Keratinocyte (primary cell): ENCODE measurements at regions not wholly inside any gene's neighbourhood (a gene's known extent, or its start where the extent isn't known, plus 50 kb on each side); places are given as distances from the start of the nearest gene placed in this dataset.
A peak's percentile ranks its signal among the peaks of the same experiment; 100 is the strongest.

Source experiments
- DNase-seq: peaks from one replicate; pipeline ENCODE4 v3.0.0-alpha.2; 2011; ENCODE audit warnings: low read depth, missing footprints, low spot score
- FAIRE-seq: peaks from 2 replicates; lab custom pipeline; 2011; peaks lifted over from hg19 to GRCh38; lab: Jason Lieb, UNC
- H2AFZ ChIP-seq: 2 replicates; pipeline ENCODE4 v1.6.0; 2012; ENCODE audit warnings: low read length, control low read depth, inconsistent platforms; ENCODE audit not compliant: control insufficient read depth
- H3K27ac ChIP-seq: 2 replicates; pipeline ENCODE4 v1.5.1; 2011; ENCODE audit warnings: low read length; ENCODE audit not compliant: control insufficient read depth, insufficient read depth
- H3K27me3 ChIP-seq: 3 replicates; pipeline ENCODE4 v1.6.0; 2011; ENCODE audit warnings: low read length; ENCODE audit not compliant: control insufficient read depth, insufficient read depth; ENCODE audit errors: extremely low read depth
- H3K36me3 ChIP-seq, 2 experiments: 2 replicates in 1 of 2; 3 replicates in 1 of 2; pipeline ENCODE4 v1.5.1; 2011; ENCODE audit warnings: low read length in 2 of 2, mild to moderate bottlenecking in 1 of 2; ENCODE audit not compliant: control insufficient read depth in 2 of 2, insufficient read depth in 2 of 2; ENCODE audit errors: extremely low read depth in 1 of 2
- H3K4me1 ChIP-seq: 3 replicates; pipeline ENCODE4 v1.5.1; 2011; ENCODE audit warnings: low read length; ENCODE audit not compliant: control insufficient read depth, insufficient read depth; ENCODE audit errors: extremely low read depth
- H3K4me2 ChIP-seq: 3 replicates; pipeline ENCODE4 v1.6.0; 2011; ENCODE audit warnings: low read depth, low read length; ENCODE audit not compliant: control insufficient read depth, insufficient read depth; ENCODE audit errors: extremely low read depth
- H3K4me3 ChIP-seq, 3 experiments: fragments of 200-600 bp in 1 of 3; sonication (generic) in 1 of 3; 2 replicates in 2 of 3; 3 replicates in 1 of 3; pipeline ENCODE4 v1.5.1; 2011 to 2016; ENCODE audit warnings: low read length in 3 of 3, mild to moderate bottlenecking in 3 of 3, control low read depth in 2 of 3, inconsistent platforms in 1 of 3, low read depth in 1 of 3, mixed read lengths in 1 of 3, mixed run types in 1 of 3, moderate library complexity in 1 of 3; ENCODE audit not compliant: control insufficient read depth in 2 of 3, insufficient read depth in 2 of 3; ENCODE audit errors: extremely low read depth in 1 of 3
- H3K79me2 ChIP-seq: 2 replicates; pipeline ENCODE4 v1.6.0; 2012; ENCODE audit warnings: low read length; ENCODE audit not compliant: control insufficient read depth, insufficient read depth
- H3K9ac ChIP-seq: 3 replicates; pipeline ENCODE4 v1.6.0; 2011; ENCODE audit warnings: low read length; ENCODE audit not compliant: control insufficient read depth, insufficient read depth; ENCODE audit errors: extremely low read depth
- H3K9me1 ChIP-seq: 3 replicates; pipeline ENCODE4 v1.6.0; 2011; ENCODE audit warnings: low read length; ENCODE audit not compliant: control insufficient read depth, insufficient read depth; ENCODE audit errors: extremely low read depth
- H3K9me3 ChIP-seq: 2 replicates; pipeline ENCODE4 v1.5.1; 2012; ENCODE audit warnings: low read depth, low read length; ENCODE audit not compliant: control insufficient read depth
- H4K20me1 ChIP-seq: 3 replicates; pipeline ENCODE4 v1.6.0; 2011; ENCODE audit warnings: low read length; ENCODE audit not compliant: control insufficient read depth, insufficient read depth; ENCODE audit errors: extremely low read depth
- CTCF ChIP-seq, 3 experiments: IDR thresholded peaks in 1 of 3; conservative IDR thresholded peaks in 1 of 3; optimal IDR thresholded peaks in 1 of 3; 2 replicates in 2 of 3; 3 replicates in 1 of 3; pipeline versions ENCODE3 to v1.5.1; 2011; ENCODE audit warnings: low read length in 3 of 3, mild to moderate bottlenecking in 3 of 3, moderate library complexity in 2 of 3, control low read depth in 1 of 3, inconsistent platforms in 1 of 3; ENCODE audit not compliant: insufficient read depth in 2 of 3; ENCODE audit errors: extremely low read depth in 1 of 3
- EZH2 ChIP-seq: IDR thresholded peaks from one replicate; pipeline ENCODE4 v1.6.1; 2012; ENCODE audit warnings: inconsistent platforms, mild to moderate bottlenecking, low read length, moderate library complexity
- dilution Hi-C: fragments of 300-500 bp; cut with MboI; formaldehyde crosslinking; loops from one replicate; pipeline ENCODE4 v1.7.0; 2020; ENCODE audit warnings: low sequenced_read_pairs; ENCODE audit not compliant: extremely low pct_ligation_motif_present

GRCh38 chr18:38502539-38502938 lies 936.9 kb upstream of the CELF4 start:
- no peak for FAIRE-seq

DNA sequence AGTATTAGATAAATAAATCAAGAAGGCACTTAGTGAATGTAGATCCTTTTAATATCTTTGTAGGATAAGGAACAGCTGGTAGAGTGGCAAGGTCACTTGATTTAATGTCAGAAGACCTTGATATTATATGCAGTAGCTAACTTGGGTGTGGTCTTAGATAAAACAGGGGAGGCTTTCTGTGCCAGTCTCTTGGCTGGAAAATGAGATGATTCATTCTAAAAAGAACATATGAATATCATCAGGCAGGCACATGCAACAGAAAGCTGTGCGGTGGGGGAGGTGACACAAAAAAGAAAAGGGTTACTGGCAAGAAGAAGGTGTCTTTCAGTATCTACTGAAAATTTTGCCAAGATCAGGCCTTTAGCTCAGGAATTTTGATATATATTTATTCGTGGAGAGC lies 931.7 kb upstream of the CELF4 start:
- no peaks in the 10 kb centered on the region for H3K9me3 ChIP-seq
- peak; percentile 26 for FAIRE-seq
- H4K20me1 ChIP-seq = no peaks in the 10 kb centered on the region
- H3K9me1 ChIP-seq = no peaks in the 10 kb centered on the region
- H3K36me3 ChIP-seq = no peaks in the 10 kb centered on the region
- TF ChIP-seq CTCF (optimal IDR thresholded peaks at IDR 0.05 in 1 of 3, IDR thresholded peaks at IDR 0.05 in 1 of 3, conservative IDR thresholded peaks at IDR 0.05 in 1 of 3; ENCODE audit: extremely low read depth in 1 of 3, insufficient read depth in 2 of 3, low read length in 3 of 3) (no peak), EZH2 (no peak)
- dilution Hi-C loops = no loop called here
- H3K4me2 ChIP-seq = peak overlapping the region; percentile 46
- H3K79me2 ChIP-seq = no peaks in the 10 kb centered on the region
- DNase-seq = peak; percentile 17
- H3K27me3 ChIP-seq = no peaks in the 10 kb centered on the region
- no peak overlapping the region for H3K27ac ChIP-seq
- no peak overlapping the region for H3K9ac ChIP-seq
- no peak overlapping the region for H3K4me3 ChIP-seq
- H2AFZ ChIP-seq = no peak overlapping the region
- H3K4me1 ChIP-seq = peaks cover 22% of the 10 kb centered on the region

More at GRCh38 chr18:38502539-38502938, 936.9 kb upstream of the CELF4 start:
- Histone ChIP-seq H3K4me2 (no peak overlapping the region), H3K4me1 (peaks cover 4% of the 10 kb centered on the region), H3K9me3 (no peaks in the 10 kb centered on the region), H3K36me3 (no peaks in the 10 kb centered on the region), H3K9ac (no peak overlapping the region), H3K27me3 (no peaks in the 10 kb centered on the region), H2AFZ (no peak overlapping the region), H3K4me3 (no peak overlapping the region), H3K9me1 (no peaks in the 10 kb centered on the region), H3K79me2 (no peaks in the 10 kb centered on the region), H4K20me1 (no peaks in the 10 kb centered on the region), H3K27ac (no peak overlapping the region)
- no peak for TF ChIP-seq CTCF (optimal IDR thresholded peaks at IDR 0.05 in 1 of 3, IDR thresholded peaks at IDR 0.05 in 1 of 3, conservative IDR thresholded peaks at IDR 0.05 in 1 of 3; ENCODE audit: extremely low read depth in 1 of 3, insufficient read depth in 2 of 3, low read length in 3 of 3)
- no peak for TF ChIP-seq EZH2
- no peak for DNase-seq
- dilution Hi-C loops = no loop called here
